ENCODE measurements at regions not wholly inside any gene's neighbourhood (a gene's known extent, or its start where the extent isn't known, plus 50 kb on each side); places are given as distances from the start of the nearest gene placed in this dataset.

DNA sequence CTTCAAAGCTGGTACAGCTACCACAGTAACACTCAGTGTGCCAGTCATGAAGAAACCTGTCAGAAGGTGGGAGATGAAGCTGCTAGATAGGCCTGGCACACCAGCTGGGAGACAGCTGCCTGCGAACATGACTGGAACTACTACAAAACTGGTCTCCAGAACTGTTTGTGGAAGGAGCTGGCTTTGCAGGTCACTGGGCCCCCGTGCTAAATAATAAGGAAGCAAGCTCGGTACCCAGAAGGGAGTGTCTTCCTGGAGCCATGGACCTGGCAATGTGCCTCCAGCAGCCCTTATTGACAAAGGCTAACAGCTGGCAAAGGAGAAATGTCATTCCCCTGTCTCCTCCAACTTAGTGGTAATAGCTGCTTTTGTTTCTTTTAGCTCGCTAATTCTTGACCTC, 1217.6 kb upstream of the LRRN3 start:
- H3K27me3 Mint-ChIP-seq (ENCODE audit: insufficient read depth, low read depth), result no peaks in the 10 kb centered on the region
- Histone ChIP-seq H3K27ac (no peak overlapping the region), H3K9me3 (ENCODE audit: low read depth) (no peaks in the 10 kb centered on the region), H4K20me1 (ENCODE audit: low read depth) (no peaks in the 10 kb centered on the region), H3K4me3 (no peak overlapping the region), H3K9ac (no peak overlapping the region), H2AFZ (replicated peaks) (no peak overlapping the region), H3K4me1 (no peaks in the 10 kb centered on the region), H3F3A (ENCODE audit: low read depth) (no peaks in the 10 kb centered on the region), H3K27me3 (no peaks in the 10 kb centered on the region), H3K4me2 (no peak overlapping the region), H3K79me2 (ENCODE audit: low read depth) (no peaks in the 10 kb centered on the region), H3K36me3 (no peaks in the 10 kb centered on the region)
- no peak overlapping the region for H3K27ac Mint-ChIP-seq
- DNase-seq (ENCODE audit: low spot score), result no peak
- no peak overlapping the region for H3K4me3 Mint-ChIP-seq
- no peaks in the 10 kb centered on the region for H3K36me3 Mint-ChIP-seq
- H3K9me3 Mint-ChIP-seq, result no peaks in the 10 kb centered on the region
- TF ChIP-seq EZH2 (IDR thresholded peaks at IDR 0.05) (no peak), EZH2phosphoT487 (IDR thresholded peaks at IDR 0.05) (no peak)
- TF ChIP-seq, protein P1, sequence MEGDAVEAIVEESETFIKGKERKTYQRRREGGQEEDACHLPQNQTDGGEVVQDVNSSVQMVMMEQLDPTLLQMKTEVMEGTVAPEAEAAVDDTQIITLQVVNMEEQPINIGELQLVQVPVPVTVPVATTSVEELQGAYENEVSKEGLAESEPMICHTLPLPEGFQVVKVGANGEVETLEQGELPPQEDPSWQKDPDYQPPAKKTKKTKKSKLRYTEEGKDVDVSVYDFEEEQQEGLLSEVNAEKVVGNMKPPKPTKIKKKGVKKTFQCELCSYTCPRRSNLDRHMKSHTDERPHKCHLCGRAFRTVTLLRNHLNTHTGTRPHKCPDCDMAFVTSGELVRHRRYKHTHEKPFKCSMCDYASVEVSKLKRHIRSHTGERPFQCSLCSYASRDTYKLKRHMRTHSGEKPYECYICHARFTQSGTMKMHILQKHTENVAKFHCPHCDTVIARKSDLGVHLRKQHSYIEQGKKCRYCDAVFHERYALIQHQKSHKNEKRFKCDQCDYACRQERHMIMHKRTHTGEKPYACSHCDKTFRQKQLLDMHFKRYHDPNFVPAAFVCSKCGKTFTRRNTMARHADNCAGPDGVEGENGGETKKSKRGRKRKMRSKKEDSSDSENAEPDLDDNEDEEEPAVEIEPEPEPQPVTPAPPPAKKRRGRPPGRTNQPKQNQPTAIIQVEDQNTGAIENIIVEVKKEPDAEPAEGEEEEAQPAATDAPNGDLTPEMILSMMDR (IDR thresholded peaks at IDR 0.05), result no peak
- no peaks in the 10 kb centered on the region for H3K4me1 Mint-ChIP-seq

DNA sequence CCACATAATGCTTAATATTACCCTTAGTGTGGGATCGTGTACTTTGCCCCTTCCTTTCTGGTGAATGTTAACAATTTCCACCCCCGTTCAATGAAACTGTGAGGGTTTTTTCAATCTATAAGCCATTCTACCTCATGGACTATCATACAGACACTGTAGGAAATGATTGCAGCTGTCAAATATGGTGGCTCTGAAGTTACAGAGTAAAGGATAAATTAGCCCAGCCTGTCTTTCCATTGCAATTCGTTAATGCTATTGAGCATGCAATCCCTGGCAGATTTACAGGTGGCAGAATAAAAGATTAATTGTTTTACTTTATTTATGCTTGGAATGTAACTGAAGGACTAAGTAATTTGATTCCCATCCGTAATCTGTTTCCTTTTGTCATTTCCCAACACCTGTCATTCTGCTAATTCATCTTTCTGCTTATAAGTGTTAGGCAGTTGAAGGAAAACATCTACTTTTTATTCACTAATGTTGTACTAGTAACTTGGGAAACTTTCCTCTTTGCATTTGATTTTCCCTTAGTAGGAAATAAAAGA, 1211.6 kb upstream of the LRRN3 start:
- H3K27ac ChIP-seq, result no peak overlapping the region
- no peak overlapping the region for H3K27ac Mint-ChIP-seq
- H3K4me1 ChIP-seq, result no peaks in the 10 kb centered on the region
- no peaks in the 10 kb centered on the region for H3K79me2 ChIP-seq (ENCODE audit: low read depth)
- H3K4me2 ChIP-seq, result no peak overlapping the region
- TF ChIP-seq EZH2phosphoT487 (IDR thresholded peaks at IDR 0.05) (no peak), EZH2 (IDR thresholded peaks at IDR 0.05) (no peak)
- TF ChIP-seq, protein P1 (IDR thresholded peaks at IDR 0.05), result no peak
- H2AFZ ChIP-seq (replicated peaks), result no peak overlapping the region
- H3K27me3 Mint-ChIP-seq (ENCODE audit: insufficient read depth, low read depth), result no peaks in the 10 kb centered on the region
- no peak overlapping the region for H3K4me3 Mint-ChIP-seq
- no peak for DNase-seq (ENCODE audit: low spot score)
- no peak overlapping the region for H3K4me3 ChIP-seq
- no peaks in the 10 kb centered on the region for H3F3A ChIP-seq (ENCODE audit: low read depth)
- H3K27me3 ChIP-seq, result no peaks in the 10 kb centered on the region
- no peaks in the 10 kb centered on the region for H3K36me3 Mint-ChIP-seq
- H3K9me3 Mint-ChIP-seq, result no peaks in the 10 kb centered on the region
- H3K9ac ChIP-seq, result no peak overlapping the region
- no peaks in the 10 kb centered on the region for H3K9me3 ChIP-seq (ENCODE audit: low read depth)
- no peaks in the 10 kb centered on the region for H3K36me3 ChIP-seq
- no peaks in the 10 kb centered on the region for H3K4me1 Mint-ChIP-seq
- H4K20me1 ChIP-seq (ENCODE audit: low read depth), result no peaks in the 10 kb centered on the region

DNA sequence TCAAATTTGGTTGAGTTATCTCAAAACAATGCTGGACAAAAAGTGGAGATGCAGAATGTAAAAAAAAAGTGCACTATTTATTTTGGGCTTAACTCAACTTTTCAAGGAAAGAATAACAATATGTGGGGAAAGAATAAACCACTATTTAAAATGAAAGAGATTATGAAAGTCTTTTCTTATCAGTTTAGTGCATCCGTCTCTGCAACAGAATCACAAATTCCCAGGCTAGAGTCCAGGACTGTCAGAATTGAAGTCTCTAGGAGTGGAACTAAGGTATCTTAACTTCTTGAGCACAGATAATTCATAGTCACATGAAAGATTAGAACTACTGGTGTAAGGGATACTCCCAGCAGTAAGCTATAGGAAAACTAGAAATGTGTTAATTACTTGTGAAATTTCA, 1200.3 kb upstream of the LRRN3 start:
- no peak for DNase-seq (ENCODE audit: low spot score)
- no peaks in the 10 kb centered on the region for H3K4me1 ChIP-seq
- no peak overlapping the region for H3K4me3 ChIP-seq
- H3K27me3 ChIP-seq, result no peaks in the 10 kb centered on the region
- Mint-ChIP-seq H3K9me3 (no peaks in the 10 kb centered on the region), H3K27me3 (ENCODE audit: insufficient read depth, low read depth) (peaks cover 2% of the 10 kb centered on the region), H3K36me3 (no peaks in the 10 kb centered on the region), H3K4me1 (no peaks in the 10 kb centered on the region), H3K27ac (no peak overlapping the region), H3K4me3 (no peak overlapping the region)
- H3F3A ChIP-seq (ENCODE audit: low read depth), result no peaks in the 10 kb centered on the region
- no peak overlapping the region for H3K27ac ChIP-seq
- no peak overlapping the region for H3K9ac ChIP-seq
- no peak overlapping the region for H3K4me2 ChIP-seq
- H3K36me3 ChIP-seq, result no peaks in the 10 kb centered on the region
- H2AFZ ChIP-seq (replicated peaks), result no peak overlapping the region
- TF ChIP-seq EZH2 (IDR thresholded peaks at IDR 0.05), result no peak
- no peaks in the 10 kb centered on the region for H3K9me3 ChIP-seq (ENCODE audit: low read depth)
- no peaks in the 10 kb centered on the region for H4K20me1 ChIP-seq (ENCODE audit: low read depth)
- H3K79me2 ChIP-seq (ENCODE audit: low read depth), result no peaks in the 10 kb centered on the region

DNA sequence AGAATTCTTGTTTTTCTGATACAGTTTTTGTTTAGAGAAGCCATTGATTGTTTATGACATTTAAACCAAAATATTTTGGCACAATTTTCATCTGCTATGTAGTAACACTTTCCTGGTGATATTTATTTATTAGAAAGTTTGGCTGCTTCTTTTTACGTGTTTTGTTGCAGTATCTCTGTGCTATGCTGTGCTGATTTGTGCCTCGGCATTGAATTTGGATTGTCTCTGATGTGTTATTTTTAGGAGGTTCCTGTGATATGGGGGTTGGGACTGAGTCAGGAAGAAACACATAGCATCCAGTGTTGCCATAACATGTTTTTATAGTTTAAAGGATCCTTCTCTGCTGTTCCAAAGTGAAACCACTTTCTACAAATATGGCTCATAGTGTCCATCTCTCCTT, 1197.7 kb upstream of the LRRN3 start:
- no peaks in the 10 kb centered on the region for H3K36me3 ChIP-seq
- H3F3A ChIP-seq (ENCODE audit: low read depth), result no peaks in the 10 kb centered on the region
- no peaks in the 10 kb centered on the region for H3K27me3 ChIP-seq
- no peaks in the 10 kb centered on the region for H3K4me1 ChIP-seq
- no peak overlapping the region for H3K4me3 ChIP-seq
- H3K9me3 ChIP-seq (ENCODE audit: low read depth), result no peaks in the 10 kb centered on the region
- Mint-ChIP-seq H3K9me3 (no peaks in the 10 kb centered on the region), H3K27ac (no peak overlapping the region), H3K27me3 (ENCODE audit: insufficient read depth, low read depth) (no peaks in the 10 kb centered on the region), H3K4me3 (no peak overlapping the region), H3K36me3 (no peaks in the 10 kb centered on the region), H3K4me1 (no peaks in the 10 kb centered on the region)
- H3K9ac ChIP-seq, result no peak overlapping the region
- H4K20me1 ChIP-seq (ENCODE audit: low read depth), result no peaks in the 10 kb centered on the region
- H3K27ac ChIP-seq, result no peak overlapping the region
- no peaks in the 10 kb centered on the region for H3K79me2 ChIP-seq (ENCODE audit: low read depth)
- no peak overlapping the region for H3K4me2 ChIP-seq
- H2AFZ ChIP-seq (replicated peaks), result no peak overlapping the region
- no peak for TF ChIP-seq EZH2 (IDR thresholded peaks at IDR 0.05)
- TF ChIP-seq EZH2phosphoT487 (IDR thresholded peaks at IDR 0.05), result no peak
- TF ChIP-seq, protein P1 (IDR thresholded peaks at IDR 0.05), result no peak
- no peak for DNase-seq (ENCODE audit: low spot score)

All from neural progenitor cell (in vitro differentiated cells).